GM21786 (cell line): ENCODE measurements at regions not wholly inside any gene's neighbourhood (a gene's known extent, or its start where the extent isn't known, plus 50 kb on each side); places are given as distances from the start of the nearest gene placed in this dataset.

Source experiments
- ATAC-seq: cut with Tn5 transposase; IDR thresholded peaks from one replicate; pipeline ENCODE4 v1.9.1; 2021; ENCODE audit not compliant: unreplicated experiment

GRCh38 chr20:7459083-7459482 is 481.2 kb downstream of the HAO1 start:
- no peak for ATAC-seq

- no peak for ATAC-seq
Observed at GRCh38 chr20:7463290-7463689, 477.0 kb downstream of the HAO1 start.

- ATAC-seq: no peak
Observed at GRCh38 chr20:7470912-7471311, 469.3 kb downstream of the HAO1 start.

- no peak for ATAC-seq
Observed at GRCh38 chr20:7490288-7490687, 450.0 kb downstream of the HAO1 start.

DNA sequence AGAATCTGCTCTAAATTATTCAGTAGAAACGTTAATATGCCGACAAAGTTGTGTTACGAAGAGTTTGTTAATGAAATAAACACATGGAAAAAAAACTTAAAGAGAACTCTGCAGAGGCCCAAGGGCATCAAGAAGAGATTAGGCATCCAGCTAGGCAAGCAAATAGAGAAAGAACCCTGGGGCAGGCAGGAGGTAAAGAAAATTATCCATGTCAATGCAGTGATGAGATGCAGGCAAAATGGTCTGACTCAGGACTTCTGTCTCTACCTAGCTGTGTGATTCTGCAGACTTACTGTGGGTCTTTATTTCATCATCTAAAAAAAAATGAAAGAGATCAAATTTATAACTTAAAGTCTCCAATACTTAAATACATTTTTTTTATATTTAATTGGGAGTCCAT is 448.0 kb downstream of the HAO1 start:
- ATAC-seq: no peak

- no peak for ATAC-seq
Observed at GRCh38 chr20:7493311-7493710, 446.9 kb downstream of the HAO1 start.

DNA sequence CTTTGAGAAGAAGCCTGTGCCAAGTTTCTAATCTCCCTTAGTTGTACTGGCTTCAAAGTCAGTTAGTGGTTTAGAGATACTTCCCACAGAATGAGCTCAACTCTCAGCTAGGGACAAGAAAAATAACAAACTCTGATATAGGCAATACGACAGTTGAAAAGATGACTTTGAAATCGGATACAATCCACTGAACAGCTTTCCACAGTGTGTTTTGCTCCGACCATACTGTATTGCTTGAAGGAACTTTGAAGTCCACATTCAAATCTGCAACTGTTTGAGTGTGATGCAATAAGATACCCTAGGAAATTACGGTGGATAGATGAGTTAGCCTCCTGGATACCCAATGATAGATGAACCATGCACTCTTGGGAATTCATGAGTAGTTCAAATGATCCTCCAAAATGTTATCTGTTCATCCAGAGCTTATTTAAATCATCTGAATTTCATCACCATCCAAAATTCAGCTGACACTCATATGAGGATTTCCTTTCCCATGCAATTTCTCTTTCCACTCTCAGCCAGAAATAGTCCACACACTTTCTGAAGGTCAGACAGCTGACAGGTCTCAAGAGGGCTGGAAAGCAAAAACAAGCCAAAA is 443.8 kb downstream of the HAO1 start:
- ATAC-seq: no peak

- ATAC-seq: no peak
Observed at GRCh38 chr20:7497985-7498384, 442.3 kb downstream of the HAO1 start.

- no peak for ATAC-seq
Observed at GRCh38 chr20:7499201-7499600, 441.1 kb downstream of the HAO1 start.

DNA sequence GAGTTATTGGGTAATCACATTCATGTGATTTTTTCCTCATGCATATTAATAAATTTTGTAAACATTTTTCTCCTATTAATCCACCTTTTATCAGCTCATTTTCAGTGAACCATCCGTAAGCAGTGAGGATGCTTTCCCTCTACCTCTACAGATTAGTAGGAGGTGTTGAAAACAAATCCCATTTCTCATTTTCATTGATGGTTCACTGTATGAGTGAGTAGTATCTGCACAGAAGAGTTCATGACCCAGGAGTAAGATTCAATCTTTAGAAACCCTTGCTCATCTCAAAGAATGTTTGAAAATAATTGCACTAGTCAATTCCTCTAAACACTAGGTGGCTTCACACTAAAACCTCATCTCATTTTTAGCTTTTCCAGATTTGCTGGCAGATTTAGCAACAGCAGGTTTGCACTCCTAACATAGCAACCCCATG is 440.0 kb downstream of the HAO1 start:
- ATAC-seq: no peak

GRCh38 chr20:7503501-7503900 is 436.8 kb downstream of the HAO1 start:
- ATAC-seq: no peak

GRCh38 chr20:7505152-7505834 is 435.0 kb downstream of the HAO1 start:
- ATAC-seq: no peak

GRCh38 chr20:7505835-7506221 is 434.4 kb downstream of the HAO1 start:
- no peak for ATAC-seq

GRCh38 chr20:7516621-7517111 is 423.6 kb downstream of the HAO1 start:
- ATAC-seq: no peak

DNA sequence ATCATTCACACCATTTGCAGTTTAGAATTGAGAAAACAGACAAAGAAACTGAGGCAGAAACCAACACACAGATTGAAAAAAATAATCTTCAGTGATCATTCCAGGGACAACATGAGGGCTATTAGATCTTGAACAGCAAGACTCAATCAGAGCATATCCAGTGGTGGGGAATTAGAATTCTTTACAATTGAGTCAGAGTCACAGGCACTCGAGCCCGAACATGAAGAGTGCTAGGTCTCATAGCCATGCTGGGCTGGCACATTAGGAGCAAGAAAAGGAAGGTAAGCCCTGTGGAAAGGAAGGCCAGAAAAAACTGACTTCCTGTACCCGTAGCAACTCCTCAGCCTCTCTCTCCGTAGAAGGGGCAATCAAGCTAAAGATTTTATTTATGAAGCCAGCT is 419.9 kb downstream of the HAO1 start:
- no peak for ATAC-seq

DNA sequence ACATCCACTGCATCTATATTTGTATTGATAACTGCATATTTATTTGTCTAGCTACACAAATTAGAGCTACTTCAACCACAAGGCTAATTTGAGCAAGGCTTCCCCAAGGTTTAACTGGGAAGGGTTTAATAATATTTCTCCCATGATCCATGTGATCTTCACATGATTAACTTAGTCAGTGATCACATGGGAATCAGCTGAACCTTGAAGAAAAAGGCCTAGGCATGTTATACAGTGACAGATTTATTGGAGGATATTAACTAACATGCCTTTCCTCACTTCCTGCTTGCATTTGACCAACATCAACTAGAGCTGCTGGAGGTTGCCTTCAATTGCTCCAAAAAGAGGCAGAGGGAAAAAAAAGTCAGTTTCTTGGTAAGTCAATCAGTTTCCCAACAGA is 417.0 kb downstream of the HAO1 start:
- ATAC-seq: no peak

GRCh38 chr20:7540018-7540417 is 400.2 kb downstream of the HAO1 start:
- ATAC-seq: no peak

- no peak for ATAC-seq
Observed at GRCh38 chr20:7540923-7541322, 399.3 kb downstream of the HAO1 start.

DNA sequence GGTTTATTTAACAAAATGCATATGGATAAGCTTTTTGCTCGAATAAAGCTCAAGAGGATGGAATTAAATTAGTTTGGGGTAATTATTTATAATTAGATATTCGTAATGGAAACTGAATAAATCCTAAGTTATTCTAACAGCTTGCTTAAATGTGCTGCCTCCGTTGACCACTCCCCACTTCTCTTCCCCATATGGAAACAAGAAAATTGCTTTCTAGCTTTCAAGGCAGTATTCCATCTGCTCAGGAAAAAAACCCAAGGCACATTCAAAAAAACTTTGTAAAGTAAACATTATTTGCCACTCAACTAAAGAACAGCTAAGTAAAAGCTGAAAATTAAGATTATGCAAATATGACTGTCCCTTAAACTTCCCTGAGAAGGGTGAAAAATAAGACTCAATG is 369.2 kb downstream of the HAO1 start:
- no peak for ATAC-seq

GRCh38 chr20:7571521-7572055 is 368.7 kb downstream of the HAO1 start:
- no peak for ATAC-seq

DNA sequence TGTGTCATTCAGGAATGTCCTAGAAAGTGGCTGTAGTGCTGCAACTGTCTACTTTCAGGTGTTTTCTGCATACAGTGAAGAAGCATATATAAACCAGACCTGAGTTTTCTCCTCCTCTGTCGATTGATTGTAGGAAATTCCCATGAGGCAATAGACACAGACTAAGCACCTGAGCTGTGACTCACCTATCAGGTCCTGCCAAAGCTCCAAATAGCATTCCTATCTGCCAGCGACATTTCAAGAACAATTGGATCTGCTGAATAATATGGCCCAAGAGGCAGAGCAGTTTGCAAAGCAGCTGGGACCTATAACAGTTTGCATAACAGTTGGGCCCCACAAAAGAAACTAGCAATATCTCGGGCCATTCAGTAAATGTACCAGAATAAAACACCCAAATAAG is 360.4 kb downstream of the HAO1 start:
- ATAC-seq: no peak

- ATAC-seq: no peak
Observed at GRCh38 chr20:7585126-7585679, 355.1 kb downstream of the HAO1 start.
